ENCODE measurements at regions not wholly inside any gene's neighbourhood (a gene's known extent, or its start where the extent isn't known, plus 50 kb on each side); places are given as distances from the start of the nearest gene placed in this dataset.

- TF ChIP-seq CTCF (conservative IDR thresholded peaks at IDR 0.05; ENCODE audit: low read depth, low read length) (no peak), CEBPB (IDR thresholded peaks at IDR 0.05; ENCODE audit: low read depth, low read length) (peak; percentile 81), MAFK (IDR thresholded peaks at IDR 0.05; ENCODE audit: low read depth, low read length) (no peak), POLR2A (IDR thresholded peaks at IDR 0.05; ENCODE audit: low read depth, low read length) (no peak)
Measured at GRCh38 chr10:36903040-36903439, 222.4 kb upstream of the ANKRD30A start.

All from IMR-90 (cell line).